ENCODE measurements at regions not wholly inside any gene's neighbourhood (a gene's known extent, or its start where the extent isn't known, plus 50 kb on each side); places are given as distances from the start of the nearest gene placed in this dataset.

DNA sequence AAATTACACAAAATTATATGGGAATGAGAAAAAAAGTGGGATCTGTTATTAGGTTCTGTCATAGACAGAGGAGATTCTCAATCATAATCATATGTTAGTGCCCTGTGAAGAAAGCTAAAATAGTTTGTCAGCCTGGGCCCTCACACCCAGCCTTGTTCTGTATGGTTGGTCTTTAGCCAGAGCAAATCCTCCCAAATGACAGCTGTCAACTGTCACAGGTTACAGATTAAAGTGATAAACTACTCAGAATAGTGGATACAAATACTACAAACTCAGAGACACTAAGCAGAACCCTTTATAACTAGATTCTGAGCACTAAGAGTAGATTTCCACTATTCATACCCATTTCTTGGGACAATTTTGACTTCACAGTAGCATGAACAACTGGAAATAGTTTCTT is 405.0 kb upstream of the MEF2C start:
- DNase-seq (ENCODE audit: low read depth in 4 of 4, low spot score in 2 of 4): no peak

DNA sequence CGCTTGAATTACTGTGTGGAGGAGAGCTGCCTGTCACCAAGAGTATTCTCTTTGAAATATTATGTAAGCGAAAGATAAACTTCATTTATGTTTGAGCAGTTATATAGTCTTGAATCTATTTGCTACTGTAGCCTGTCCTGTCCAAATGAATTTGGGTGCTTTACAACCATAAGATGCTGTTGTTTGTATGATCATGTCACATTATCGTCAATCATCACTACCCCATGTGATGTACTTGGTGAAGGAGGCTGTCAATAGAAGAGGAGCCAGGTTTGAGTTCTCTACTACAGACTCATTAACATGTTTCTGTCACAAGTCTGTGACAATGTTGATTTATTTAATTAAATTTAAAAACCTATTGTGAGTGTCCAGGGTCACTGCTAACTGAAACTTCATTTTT is 403.3 kb upstream of the MEF2C start:
- DNase-seq (ENCODE audit: low read depth in 4 of 4, low spot score in 2 of 4): no peak

DNA sequence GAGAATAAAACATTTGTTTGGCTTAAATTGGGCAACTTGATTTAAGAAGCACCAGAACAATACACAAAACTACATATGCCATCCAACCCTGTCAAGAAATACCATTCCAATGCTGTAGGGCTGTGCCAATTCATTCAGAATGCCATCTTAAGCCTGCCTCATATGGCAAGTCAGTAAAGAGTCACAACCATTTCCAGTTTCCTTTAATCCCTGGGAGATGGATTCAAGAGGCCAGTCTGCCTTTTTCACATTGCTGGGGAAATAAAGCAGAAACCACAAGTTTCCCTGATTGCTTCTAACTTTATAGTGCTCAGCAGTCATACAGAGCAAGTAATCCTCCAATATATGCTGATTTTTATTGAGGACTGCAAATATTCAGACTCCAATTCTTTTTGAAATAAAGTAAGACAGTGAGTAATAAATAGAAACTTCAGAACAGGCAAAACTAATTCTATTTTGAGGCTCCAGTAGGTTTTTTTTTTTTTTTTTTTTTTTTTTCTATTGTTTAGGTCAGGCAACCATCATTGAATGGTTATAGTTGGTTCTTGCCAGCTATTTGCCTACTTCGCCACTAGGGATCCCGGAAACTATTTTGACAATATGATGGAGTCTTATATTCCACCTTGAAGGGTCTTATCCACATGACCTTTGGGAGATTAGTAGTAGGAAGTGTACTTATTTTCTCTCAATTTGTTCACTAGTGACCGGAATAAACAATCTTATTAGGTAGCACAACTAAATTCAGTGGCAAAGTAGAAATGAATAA is 400.9 kb upstream of the MEF2C start:
- DNase-seq (ENCODE audit: low read depth in 4 of 4, low spot score in 2 of 4): no peak

DNA sequence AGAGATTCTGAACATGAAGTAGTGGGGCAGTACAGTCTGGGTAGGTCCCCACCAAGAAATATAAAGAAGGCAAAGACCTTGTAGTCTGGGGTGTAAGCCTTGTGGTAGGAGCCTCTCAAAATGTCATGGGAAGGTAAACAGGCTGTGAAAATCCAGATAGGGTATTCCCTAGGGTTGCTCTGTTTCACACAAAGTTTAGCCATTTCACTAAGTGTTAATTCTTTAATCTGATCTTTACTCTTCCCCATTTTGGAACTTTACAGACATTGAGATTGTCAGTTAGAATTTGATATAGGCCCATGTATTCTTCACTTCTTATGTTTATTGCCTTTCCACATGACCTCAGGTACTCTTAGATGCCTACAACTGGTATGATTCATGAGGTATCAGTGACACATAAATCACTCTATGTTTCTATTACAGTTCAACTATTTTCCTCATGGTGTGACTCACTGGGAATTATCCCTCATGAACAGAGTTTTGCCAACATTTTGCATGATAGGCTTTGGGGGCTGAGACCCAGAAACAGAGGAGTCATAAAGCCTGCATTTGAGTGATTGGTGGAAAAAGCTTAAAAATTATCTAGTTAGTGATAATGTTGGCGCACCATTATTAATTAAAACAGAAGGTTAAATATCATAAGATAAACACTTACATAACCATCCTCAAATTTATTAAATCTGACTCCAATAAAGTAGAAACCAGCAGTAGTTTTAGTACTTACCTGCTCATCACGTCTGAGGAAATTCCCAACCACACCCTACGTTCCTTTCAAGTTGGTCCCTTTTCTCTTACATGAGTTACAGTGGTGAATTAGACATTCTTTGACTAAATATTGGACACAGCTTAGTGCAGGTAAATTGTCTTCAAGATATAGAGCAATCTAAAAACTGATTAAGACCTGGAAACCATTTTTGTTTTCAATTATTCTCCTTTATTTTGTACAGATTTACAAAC is 399.8 kb upstream of the MEF2C start:
- no peak for DNase-seq (ENCODE audit: low read depth in 4 of 4, low spot score in 2 of 4)

DNA sequence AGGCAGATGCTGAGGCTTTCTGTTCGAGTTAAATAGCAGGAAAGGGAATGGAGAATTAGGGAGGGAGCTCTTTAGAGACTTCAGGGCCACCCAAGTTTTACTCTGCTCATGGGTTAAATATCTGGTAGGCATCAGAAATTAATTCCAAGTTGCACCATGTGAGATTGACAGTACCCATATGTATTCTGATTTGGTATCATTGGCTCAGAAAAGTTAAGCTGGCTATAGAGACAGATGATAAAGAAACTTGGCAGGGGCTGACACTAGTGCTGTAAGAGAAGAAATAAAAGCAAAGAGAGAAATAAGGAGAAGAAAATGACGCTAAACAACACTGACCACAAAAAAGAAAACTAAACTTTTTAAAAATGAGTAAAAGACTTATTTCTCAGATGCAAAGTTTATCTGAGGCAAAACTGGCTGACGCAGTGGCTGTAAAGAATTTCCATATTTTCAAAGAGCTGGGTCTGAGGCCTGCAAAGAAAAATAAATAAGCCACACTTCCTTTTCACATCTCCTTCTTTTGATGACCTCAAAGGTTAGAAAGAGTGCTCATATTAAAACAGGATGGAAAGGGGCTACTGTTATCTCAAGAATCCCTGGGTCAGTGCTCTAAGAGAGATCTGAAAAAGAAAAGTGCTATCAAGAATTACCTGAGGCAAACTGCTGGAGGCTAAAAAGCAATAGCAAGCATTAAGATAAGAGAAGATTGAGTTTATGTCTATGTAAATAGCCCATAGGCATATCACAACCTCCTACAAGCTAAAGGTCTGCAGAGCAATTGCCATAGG is 399.0 kb upstream of the MEF2C start:
- no peak for DNase-seq (ENCODE audit: low read depth in 4 of 4, low spot score in 2 of 4)

DNA sequence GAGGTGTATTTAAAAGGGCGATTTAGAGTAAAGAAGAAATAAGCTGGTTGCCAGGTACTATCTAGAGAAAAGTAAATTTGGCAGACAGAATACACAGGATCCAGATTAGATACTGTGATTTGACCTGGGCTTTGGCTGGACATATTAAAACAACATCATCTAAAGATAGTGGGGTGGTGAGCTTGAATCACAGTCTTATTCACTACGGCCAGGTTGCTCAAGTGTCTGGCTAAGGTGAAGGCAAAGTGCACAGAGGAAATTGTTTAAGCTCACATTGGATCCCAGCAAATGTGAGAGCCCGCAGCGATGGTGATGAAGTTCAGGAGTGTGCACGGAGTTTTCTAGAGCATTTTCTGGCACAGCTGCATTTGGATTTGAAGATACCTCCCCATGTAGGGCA is 398.2 kb upstream of the MEF2C start:
- DNase-seq (ENCODE audit: low read depth in 4 of 4, low spot score in 2 of 4): no peak

DNA sequence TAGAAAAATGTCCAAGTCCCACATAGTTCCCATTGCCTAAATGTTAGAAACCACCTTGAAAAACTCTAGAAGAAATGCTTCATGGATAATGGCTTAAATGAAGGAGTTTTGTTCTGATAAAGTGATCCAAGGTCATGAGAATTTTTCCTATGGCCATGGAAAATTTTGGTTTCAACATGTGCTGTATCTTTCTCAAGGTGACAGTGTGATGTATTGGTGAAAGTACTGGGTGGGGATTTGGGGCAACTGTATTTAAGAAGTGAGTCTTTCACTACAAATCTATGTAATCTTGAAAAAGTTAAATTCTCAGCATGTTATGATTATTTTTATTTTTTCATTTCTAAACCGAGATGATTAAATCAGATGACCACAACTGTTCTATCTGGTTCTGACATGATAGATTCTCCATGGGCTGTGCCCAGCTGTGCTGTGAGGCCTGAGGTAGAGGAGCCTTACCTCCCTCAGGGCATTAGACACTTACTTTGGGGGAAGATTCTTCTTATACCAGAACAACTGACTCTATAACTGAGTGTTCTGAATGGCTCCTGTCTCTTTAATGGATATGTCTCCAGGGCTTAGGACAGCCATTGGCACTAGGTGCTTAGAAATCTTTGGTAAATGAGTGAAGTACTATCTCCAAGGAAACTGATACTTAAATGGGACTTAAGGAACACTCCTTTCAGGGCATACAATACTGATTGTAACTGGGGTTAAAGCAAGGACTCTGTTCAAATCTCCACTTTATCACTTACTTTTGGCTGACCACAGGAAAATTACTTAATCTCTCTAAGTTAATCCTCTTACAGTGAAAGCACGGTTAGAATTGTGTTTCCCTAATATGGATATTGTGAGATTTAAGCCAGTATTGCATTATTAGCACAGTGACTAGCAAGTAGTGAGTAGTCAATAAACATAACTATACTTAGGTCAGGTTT is 397.4 kb upstream of the MEF2C start:
- DNase-seq (ENCODE audit: low read depth in 4 of 4, low spot score in 2 of 4): no peak

DNA sequence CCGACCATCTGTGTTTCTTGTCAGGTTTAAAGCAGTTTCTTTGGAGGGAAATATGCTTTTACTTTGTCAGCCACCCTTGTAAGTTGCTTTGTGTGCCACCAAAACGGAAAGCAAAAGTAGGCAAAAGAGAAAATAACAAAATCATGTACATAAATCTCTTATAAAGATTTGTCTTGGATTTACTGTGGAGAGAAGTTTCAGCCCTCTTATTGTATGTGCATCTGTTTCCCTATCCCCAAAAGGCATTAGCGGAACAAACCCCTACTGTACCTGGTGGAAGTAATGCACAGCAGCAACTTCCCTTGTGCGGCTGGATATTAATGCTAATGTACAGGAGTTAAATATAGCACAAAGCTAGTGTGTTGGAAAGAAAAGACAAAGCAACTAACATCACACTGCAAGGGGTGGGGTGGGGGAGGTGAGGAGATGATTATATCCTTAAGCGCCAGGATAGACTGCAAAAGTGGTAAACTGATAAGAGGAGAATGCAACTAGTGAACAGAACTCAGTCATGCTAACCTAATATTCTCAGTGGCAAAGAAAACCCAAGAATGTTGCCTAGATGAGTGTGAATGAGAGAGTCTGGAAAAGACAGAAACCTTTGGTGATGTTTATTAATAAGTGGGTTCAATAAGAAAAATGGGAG is 396.5 kb upstream of the MEF2C start:
- DNase-seq (ENCODE audit: low read depth in 4 of 4, low spot score in 2 of 4): no peak

DNA sequence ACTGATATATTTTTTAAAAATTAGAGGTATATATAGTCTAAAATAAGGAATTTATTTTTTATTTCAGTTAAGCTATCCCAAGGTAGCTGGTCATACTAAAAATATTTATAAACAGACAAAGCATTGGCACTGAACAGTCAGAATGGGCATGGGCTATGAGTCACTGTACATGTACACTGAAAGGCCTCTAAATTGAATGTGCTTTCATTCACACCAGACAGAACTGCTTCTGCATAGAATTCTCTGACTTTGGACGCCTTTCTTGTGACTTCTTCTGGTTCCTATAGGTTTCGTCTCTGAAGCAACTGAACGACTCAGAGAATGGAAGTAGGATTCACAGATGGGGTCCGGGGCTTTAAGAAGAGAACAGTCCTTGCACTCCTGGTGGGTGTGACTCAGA is 394.8 kb upstream of the MEF2C start:
- no peak for DNase-seq (ENCODE audit: low read depth in 4 of 4, low spot score in 2 of 4)

DNA sequence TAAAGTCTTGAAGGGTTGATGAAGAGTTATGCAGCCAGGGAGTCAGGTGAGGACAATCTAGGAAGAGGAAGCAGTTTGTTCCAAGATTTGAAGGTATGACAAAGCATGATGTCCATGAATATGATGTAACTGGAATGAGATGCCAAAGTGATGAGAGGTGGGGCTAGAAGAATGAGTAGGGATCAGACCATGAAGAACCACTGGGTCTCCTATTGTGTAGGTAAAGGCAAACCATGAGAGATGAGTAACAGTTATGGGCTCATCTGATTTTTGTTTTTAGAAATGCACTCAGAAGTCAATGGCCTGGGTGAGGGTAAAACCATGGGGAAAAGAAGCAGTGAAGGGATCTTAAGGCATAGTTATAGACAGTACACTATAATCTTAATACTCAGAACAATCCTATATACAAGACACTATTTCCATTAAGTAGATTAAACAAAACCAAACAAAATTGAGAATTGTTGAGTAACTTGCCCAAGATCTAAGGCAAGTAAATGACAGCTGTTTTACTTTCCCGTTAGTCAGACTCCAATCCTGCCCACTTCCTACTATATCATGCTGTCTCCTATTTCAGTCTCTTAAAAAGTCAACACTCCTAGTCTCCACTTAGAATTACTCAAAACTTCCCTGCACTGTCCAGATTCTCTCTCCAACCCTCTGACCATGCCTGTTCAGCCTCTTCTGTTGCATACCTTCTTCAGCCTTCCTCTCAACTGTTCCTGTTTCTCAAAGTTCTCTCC is 393.8 kb upstream of the MEF2C start:
- DNase-seq (ENCODE audit: low read depth in 4 of 4, low spot score in 2 of 4): no peak

DNA sequence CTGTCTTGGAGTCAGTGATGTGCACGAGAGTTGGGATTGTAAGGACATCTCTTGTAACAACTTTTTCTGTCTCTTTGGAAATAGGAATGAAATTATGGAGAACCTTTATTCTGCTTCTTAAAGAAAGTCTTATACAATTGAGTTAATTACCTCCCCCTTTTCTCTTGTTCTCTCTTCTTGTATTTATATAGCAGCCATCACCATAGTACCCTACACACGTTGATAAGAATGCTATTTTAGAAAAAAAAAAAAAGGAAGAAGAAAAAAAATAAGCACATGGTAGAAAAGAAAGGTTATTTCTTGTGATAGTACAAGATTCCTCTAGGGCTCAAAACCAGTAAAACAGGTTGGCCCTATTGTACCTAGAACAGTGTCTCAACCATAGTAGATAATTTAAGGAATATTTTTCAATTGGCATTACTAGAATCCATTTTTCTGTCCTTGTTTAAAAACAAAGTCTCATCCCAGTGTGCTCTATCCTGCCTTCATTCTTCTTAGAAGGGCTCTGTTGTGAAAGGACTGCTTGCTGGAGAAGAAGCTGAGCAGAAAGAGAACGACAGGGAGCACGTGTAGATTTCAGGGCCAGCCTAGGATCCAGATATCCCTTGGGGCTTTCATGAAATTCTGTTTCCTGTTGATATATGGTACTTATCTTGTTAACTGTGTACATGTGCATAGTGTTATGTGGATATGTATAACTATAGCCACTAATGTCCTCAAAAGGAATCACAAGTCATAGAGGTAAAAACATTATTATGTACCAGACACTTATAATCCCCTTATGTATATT is 392.3 kb upstream of the MEF2C start:
- no peak for DNase-seq (ENCODE audit: low read depth in 4 of 4, low spot score in 2 of 4)

DNA sequence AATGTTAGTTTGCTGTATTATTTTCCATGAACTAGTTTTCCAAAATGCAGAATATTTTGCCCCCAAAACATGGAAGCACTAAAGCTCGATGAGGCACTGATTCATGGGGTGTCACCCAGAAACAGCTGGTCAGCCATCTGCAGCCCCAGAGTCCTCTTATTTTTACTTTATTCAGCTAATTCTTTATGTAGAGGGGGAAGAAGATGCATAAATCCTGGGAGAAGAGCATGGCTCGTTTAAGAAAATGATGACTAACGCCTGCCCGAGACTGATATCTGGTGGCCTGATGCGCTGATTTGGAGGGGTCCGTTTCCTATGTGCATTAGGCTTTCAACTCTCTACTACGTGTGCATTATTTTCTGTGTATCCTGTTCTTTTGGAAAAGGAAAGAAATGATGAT is 390.3 kb upstream of the MEF2C start:
- DNase-seq (ENCODE audit: low read depth in 4 of 4, low spot score in 2 of 4): no peak

DNA sequence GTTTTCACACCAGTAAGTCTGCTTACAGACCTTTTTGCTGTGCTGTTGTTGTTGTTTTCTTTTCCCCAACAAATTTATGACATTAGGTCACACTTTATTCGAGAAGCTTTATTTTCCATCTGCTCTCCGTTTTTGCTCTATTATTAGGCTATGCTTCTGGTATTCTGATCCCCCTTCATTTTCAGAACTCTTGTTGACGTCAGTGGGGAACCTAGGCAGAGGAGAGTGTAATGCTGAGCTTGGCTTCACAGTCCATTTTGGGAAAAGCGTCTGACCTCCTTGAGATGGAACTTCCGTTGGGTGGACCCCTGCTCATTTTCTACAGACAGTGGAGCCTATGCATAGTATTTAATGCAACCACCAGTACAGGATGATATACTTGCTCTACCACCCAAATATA is 387.9 kb upstream of the MEF2C start:
- DNase-seq (ENCODE audit: low read depth in 4 of 4, low spot score in 2 of 4): no peak

DNA sequence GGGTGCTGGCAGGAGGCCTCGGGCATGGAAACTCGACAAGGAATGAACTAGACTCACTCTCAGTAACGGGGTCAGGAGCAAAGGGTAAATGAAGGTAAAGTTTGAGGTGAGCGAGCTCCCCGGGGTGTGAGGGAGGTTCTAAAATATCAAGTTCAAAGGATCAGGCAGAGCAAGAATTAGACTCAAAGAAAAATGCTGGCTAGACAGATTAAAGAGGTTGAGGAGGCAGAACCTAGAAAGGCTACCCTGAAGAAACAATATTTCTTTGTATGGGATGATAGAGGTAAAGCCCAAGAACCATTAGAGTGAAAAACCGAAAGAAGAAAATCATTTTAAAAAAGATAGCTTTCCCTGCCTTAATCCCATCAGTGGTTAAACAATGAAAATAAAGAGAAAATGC is 386.7 kb upstream of the MEF2C start:
- no peak for DNase-seq (ENCODE audit: low read depth in 4 of 4, low spot score in 2 of 4)

DNA sequence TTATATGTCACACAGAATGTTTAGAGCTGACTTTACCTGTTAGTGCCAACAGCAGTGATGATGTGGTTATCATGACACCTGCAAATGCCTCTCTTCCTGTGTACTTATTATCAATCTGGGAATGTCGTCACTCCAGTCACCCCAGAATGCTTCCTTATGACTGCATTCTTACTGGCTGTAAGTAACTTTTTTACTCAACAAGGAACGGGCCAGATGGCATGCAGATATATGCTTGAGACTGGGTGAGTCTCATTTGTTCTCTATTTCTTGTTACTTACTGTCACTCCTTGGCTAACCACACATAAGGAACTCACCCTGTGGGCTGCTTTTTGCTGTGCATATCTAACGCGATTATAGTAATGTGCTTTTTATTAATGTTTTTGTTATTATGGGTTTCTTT is 385.5 kb upstream of the MEF2C start:
- DNase-seq (ENCODE audit: low read depth in 4 of 4, low spot score in 2 of 4): no peak

DNA sequence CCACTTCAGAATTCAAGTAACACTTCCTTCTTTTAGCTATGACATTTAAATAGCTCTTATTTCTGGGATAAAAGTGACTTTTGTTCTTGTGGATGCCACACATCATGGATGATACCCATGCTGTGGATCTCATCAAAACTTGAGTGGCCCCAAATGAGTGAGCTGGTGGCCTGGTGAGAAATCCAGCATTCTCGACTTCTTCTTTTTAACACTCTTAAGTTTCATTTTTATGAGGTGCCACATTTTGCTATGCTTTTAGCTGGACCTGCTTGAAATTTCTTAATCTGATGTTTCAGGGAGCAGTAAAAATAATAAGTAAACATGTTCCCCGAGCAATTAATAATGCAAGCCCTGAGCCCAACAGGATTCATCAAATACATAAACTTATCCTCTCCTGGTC is 384.8 kb upstream of the MEF2C start:
- DNase-seq (ENCODE audit: low read depth in 4 of 4, low spot score in 2 of 4): no peak

DNA sequence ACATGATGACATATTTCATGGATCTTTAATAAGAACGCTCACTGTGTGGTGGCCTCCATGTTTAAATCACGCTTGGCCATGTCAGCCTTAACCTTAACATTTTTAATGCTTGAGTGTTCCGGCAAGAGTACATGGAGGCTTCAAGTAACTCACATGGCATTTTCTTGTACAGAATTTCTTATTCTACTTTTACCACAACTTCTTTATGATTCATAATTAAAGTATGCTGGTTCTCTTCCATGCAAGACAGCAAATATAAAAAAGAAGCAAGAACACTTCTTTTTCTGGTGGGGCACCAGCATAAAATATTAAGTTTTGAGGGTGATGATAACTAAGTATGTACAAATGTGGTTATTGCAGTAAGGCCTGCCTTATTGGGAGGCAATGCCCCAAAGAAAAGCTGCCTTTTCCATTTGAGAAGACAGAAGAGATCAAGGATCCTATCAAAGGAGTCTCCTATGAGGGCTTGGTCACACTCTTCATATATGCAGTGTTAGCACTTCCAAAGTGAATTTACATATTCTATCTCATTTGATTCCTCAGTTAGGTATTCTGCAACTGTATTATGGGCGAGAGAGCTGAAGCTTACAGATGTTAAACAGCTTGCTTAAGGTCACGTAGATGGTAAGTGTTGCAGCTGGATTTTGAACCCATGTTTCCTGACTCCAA is 382.7 kb upstream of the MEF2C start:
- no peak for DNase-seq (ENCODE audit: low read depth in 4 of 4, low spot score in 2 of 4)

DNA sequence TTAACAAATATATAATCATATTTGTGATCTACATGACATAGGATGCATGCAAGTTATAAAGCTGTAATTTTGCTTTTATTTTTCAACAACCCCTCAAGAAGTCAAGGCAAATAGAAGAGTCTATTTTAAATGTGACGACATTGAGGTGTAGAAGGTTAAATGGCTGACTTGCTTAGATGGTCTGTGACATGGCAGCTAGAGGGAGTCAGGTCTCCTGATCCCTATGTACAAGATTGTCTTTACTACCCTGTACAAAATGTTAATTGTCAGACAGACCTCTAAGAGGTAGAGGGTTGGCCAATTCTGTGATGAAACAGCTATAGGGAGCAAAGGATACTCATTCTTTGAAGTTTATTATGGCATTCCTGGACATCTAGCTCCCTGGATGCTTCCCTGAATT is 380.9 kb upstream of the MEF2C start:
- no peak for DNase-seq (ENCODE audit: low read depth in 4 of 4, low spot score in 2 of 4)

All from left renal cortex interstitium (tissue), 4 donors.